HCT116 (cell line): ENCODE measurements at regions not wholly inside any gene's neighbourhood (a gene's known extent, or its start where the extent isn't known, plus 50 kb on each side); places are given as distances from the start of the nearest gene placed in this dataset.

Source experiments
- ATAC-seq: fragments of 200-7000 bp; cut with Tn5 transposase; 2 replicates; pipeline ENCODE4 v1.9.1; 2020; ENCODE audit warnings: mild to moderate bottlenecking, moderate library complexity
- BruUV-seq: library from RNA; stranded (reverse); fragments of 400-500 nt; replicated peaks from 2 replicates; lab custom pipeline; 2021; lab: Mats Ljungman, UMichigan
- CTCF ChIA-PET: fragments of 300-600 bp; sonication (Branson Sonifier 250); formaldehyde crosslinking; loops from one replicate; lab custom pipeline; 2021; ENCODE audit warnings: antibody characterized with exemption; lab: Charles Lee
- POLR2A ChIA-PET: fragments of 300-600, 350-600 bp; sonication (Branson Sonifier 250); formaldehyde crosslinking; loops from one replicate; lab custom pipeline; 2021; ENCODE audit warnings: antibody characterized with exemption; lab: Charles Lee
- RAD21 ChIA-PET, 2 experiments: fragments of 300-600 bp; sonication (Branson Sonifier 250); formaldehyde crosslinking; loops; one replicate each; lab custom pipeline; 2023; ENCODE audit warnings: low total read pairs in 2 of 2; ENCODE audit not compliant: uncharacterized antibody in 2 of 2, unreplicated experiment in 2 of 2, low non-redundant PET in 1 of 2; lab: Charles Lee
- DNase-seq: peaks from one replicate; pipeline ENCODE4 v3.0.0-alpha.2; 2010; ENCODE audit warnings: low read depth, low spot score
- H2AFZ ChIP-seq: fragments of 200-600 bp; shearing (Covaris generic), sonication (generic); 2 replicates; pipeline ENCODE4 v1.6.1; 2017; ENCODE audit warnings: low read depth, mixed run types, mixed read lengths, antibody characterized with exemption, low read length; ENCODE audit not compliant: poor library complexity, severe bottlenecking
- H3K27ac ChIP-seq: 2 replicates; pipeline ENCODE4 v1.5.1; 2012; ENCODE audit warnings: low read depth, low read length
- H3K27me3 ChIP-seq: fragments of 200-600 bp; sonication (generic); 2 replicates; pipeline ENCODE4 v1.6.1; 2016; ENCODE audit warnings: mixed run types, low read length, mixed read lengths; ENCODE audit not compliant: insufficient read depth
- H3K36me3 ChIP-seq, 2 experiments: fragments of 200-500 bp in 1 of 2; fragments of 200-600 bp in 1 of 2; sonication (Bioruptor generic) in 1 of 2; sonication (generic) in 1 of 2; 2 replicates each; pipeline versions ENCODE4 v1.5.1 to v1.6.1; 2014 to 2016; ENCODE audit warnings: low read length in 2 of 2, inconsistent platforms in 1 of 2, mixed read lengths in 1 of 2, mixed run types in 1 of 2; ENCODE audit not compliant: insufficient read depth in 2 of 2, control insufficient read depth in 1 of 2
- H3K4me1 ChIP-seq, 2 experiments: fragments of 200-600 bp in 1 of 2; sonication (generic) in 1 of 2; 2 replicates each; pipeline versions ENCODE4 v1.5.1 to v1.6.1; 2012 to 2017; ENCODE audit warnings: low read length in 2 of 2, inconsistent platforms in 1 of 2, mild to moderate bottlenecking in 1 of 2, mixed read lengths in 1 of 2, mixed run types in 1 of 2, moderate library complexity in 1 of 2; ENCODE audit not compliant: insufficient read depth in 2 of 2, control insufficient read depth in 1 of 2
- H3K4me2 ChIP-seq: fragments of 200-600 bp; sonication (generic); 2 replicates; pipeline ENCODE4 v1.6.1; 2017; ENCODE audit warnings: mixed run types, low read length, mixed read lengths
- H3K4me3 ChIP-seq, 2 experiments: fragments of 200-600 bp in 1 of 2; sonication (generic) in 1 of 2; replicated peaks in 1 of 2; 2 replicates each; pipeline ENCODE4 v1.5.1; 2011 to 2016; ENCODE audit warnings: low read length in 2 of 2, control low read depth in 1 of 2, low read depth in 1 of 2, mild to moderate bottlenecking in 1 of 2, mixed read lengths in 1 of 2, mixed run types in 1 of 2
- H3K79me2 ChIP-seq: fragments of 200-600 bp; sonication (generic); 2 replicates; pipeline ENCODE4 v1.6.1; 2017; ENCODE audit warnings: mild to moderate bottlenecking, mixed run types, low read length, moderate library complexity, mixed read lengths; ENCODE audit not compliant: insufficient read depth
- H3K9ac ChIP-seq: fragments of 200-600 bp; sonication (generic); 2 replicates; pipeline ENCODE4 v1.6.1; 2016; ENCODE audit warnings: low read length, mixed read lengths
- H3K9me2 ChIP-seq: fragments of 200-600 bp; sonication (generic), shearing (Covaris generic); 2 replicates; pipeline ENCODE4 v1.6.1; 2017; ENCODE audit warnings: mixed run types, mild to moderate bottlenecking, moderate library complexity; ENCODE audit not compliant: insufficient read depth
- H3K9me3 ChIP-seq, 2 experiments: fragments of 200-500 bp in 1 of 2; fragments of 200-600 bp in 1 of 2; sonication (Bioruptor generic) in 1 of 2; sonication (generic) in 1 of 2; 2 replicates each; pipeline ENCODE4 v1.6.1; 2014 to 2017; ENCODE audit warnings: low read length in 2 of 2, mixed read lengths in 2 of 2, inconsistent platforms in 1 of 2, low read depth in 1 of 2, mild to moderate bottlenecking in 1 of 2, mixed run types in 1 of 2, moderate library complexity in 1 of 2; ENCODE audit not compliant: control insufficient read depth in 1 of 2, insufficient read depth in 1 of 2
- H4K20me1 ChIP-seq: fragments of 200-600 bp; sonication (generic), shearing (Covaris generic); 2 replicates; pipeline ENCODE4 v1.6.1; 2017; ENCODE audit warnings: mixed run types, mild to moderate bottlenecking, moderate library complexity; ENCODE audit not compliant: insufficient read depth
- CBX3 ChIP-seq: IDR thresholded peaks from 2 replicates; pipeline ENCODE4 v1.6.1; 2012; ENCODE audit warnings: low read depth
- CEBPB ChIP-seq: IDR thresholded peaks from 2 replicates; pipeline ENCODE4 v1.6.1; 2012; ENCODE audit warnings: low read depth
- EGR1 ChIP-seq: IDR thresholded peaks from 2 replicates; pipeline ENCODE4 v1.6.1; 2012; ENCODE audit warnings: low read depth
- EZH2 ChIP-seq: fragments of 200-600 bp; sonication (generic); IDR thresholded peaks from 2 replicates; pipeline ENCODE4 v1.6.1; 2017; ENCODE audit warnings: antibody characterized with exemption, mixed run types
- EZH2phosphoT487 ChIP-seq: fragments of 200-600 bp; IDR thresholded peaks from 2 replicates; pipeline ENCODE4 v1.6.1; 2018; ENCODE audit warnings: antibody characterized with exemption, borderline replicate concordance
- FOSL1 ChIP-seq: IDR thresholded peaks from 2 replicates; pipeline ENCODE4 v1.6.1; 2012; ENCODE audit warnings: low read depth
- POLR2AphosphoS5 ChIP-seq: IDR thresholded peaks from 2 replicates; pipeline ENCODE4 v1.6.1; 2011; ENCODE audit warnings: mild to moderate bottlenecking, low read depth, low read length, moderate library complexity
- RAD21 ChIP-seq: IDR thresholded peaks from 2 replicates; pipeline ENCODE4 v1.6.1; 2012; ENCODE audit warnings: low read depth, mild to moderate bottlenecking
- SRF ChIP-seq: IDR thresholded peaks from 2 replicates; pipeline ENCODE4 v1.6.1; 2012; ENCODE audit warnings: low read depth
- TCF7L2 ChIP-seq: IDR thresholded peaks from 2 replicates; pipeline ENCODE4 v1.7.0; 2011; ENCODE audit warnings: borderline replicate concordance, inconsistent platforms; ENCODE audit not compliant: insufficient read depth, insufficient read length; ENCODE audit errors: extremely low read depth
- ZNF274 ChIP-seq: fragments of 200-500 bp; sonication (Bioruptor generic); IDR thresholded peaks from 2 replicates; pipeline ENCODE4 v1.6.1; 2014; ENCODE audit warnings: mild to moderate bottlenecking, low read depth, low read length, inconsistent platforms
- intact Hi-C: fragments of 100-400 bp; cut with micrococcal nuclease; formaldehyde crosslinking; loops from 2 replicates; pipeline ENCODE4 v1.10.0; 2022
- TF ChIP-seq, protein P1 (sequence below): IDR thresholded peaks from 2 replicates; pipeline ENCODE4 v1.6.1; 2012
- TF ChIP-seq, protein P2 (sequence below): IDR thresholded peaks from 2 replicates; pipeline ENCODE4 v1.6.1; 2011; ENCODE audit warnings: mild to moderate bottlenecking, low read length, moderate library complexity; ENCODE audit not compliant: insufficient replicate concordance; ENCODE audit errors: extremely low read depth
- TF ChIP-seq, protein P3 (sequence below), 3 experiments: fragments of 200-600 bp in 1 of 3; sonication (generic) in 1 of 3; IDR thresholded peaks in 2 of 3; conservative IDR thresholded peaks in 1 of 3; 2 replicates each; pipeline ENCODE4 v1.5.1; 2012 to 2017; ENCODE audit warnings: low read depth in 2 of 3, low read length in 2 of 3, antibody characterized with exemption in 1 of 3, borderline replicate concordance in 1 of 3, control low read depth in 1 of 3, mild to moderate bottlenecking in 1 of 3, mixed read lengths in 1 of 3, mixed run types in 1 of 3, moderate library complexity in 1 of 3; ENCODE audit not compliant: insufficient read depth in 1 of 3
- TF ChIP-seq, protein P4 (sequence below): IDR thresholded peaks from 2 replicates; pipeline ENCODE4 v1.6.1; 2012

DNA sequence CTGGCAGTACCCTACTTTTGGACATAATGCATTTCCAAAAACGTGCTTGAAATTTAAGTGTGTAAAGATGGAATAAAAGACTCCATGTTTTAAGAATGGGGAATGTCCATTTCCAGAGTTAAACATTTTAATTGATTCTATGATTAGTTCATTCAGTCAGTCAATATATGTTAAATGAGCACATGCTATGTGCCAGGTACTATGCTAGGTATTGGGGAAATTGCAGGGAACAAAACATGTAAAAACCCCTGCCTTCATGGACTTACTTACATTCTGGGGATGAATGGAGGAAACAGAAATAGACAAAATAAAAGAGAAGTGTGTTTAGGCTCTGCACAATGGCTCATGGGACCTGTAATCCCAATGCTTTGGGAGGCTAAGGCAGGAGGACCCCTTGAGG lies 288.6 kb downstream of the MTX2 start:
- BruUV-seq: no TSS peak
- Histone ChIP-seq H3K27ac (no peak overlapping the region), H3K4me3 (no peak overlapping the region), H3K9me3 (no peaks in the 10 kb centered on the region), H3K36me3 (no peaks in the 10 kb centered on the region), H3K4me1 (peaks cover 3 to 31% of the 10 kb centered on the region in 2 experiments; a peak in 3 of 4 replicates), H3K27me3 (0 out of 2 replicates have a peak, but pooled peaks cover 7% of the 10 kb centered on the region), H3K79me2 (no peaks in the 10 kb centered on the region), H3K4me2 (no peak overlapping the region), H3K9me2 (no peaks in the 10 kb centered on the region), H2AFZ (no peak overlapping the region), H3K9ac (no peak overlapping the region), H4K20me1 (no peaks in the 10 kb centered on the region)
- TF ChIP-seq CBX3 (no peak), EZH2 (no peak), SRF (no peak), ZNF274 (no peak), EGR1 (no peak), CEBPB (no peak), RAD21 (no peak), TCF7L2 (no peak), POLR2AphosphoS5 (no peak), EZH2phosphoT487 (no peak), FOSL1 (no peak)
- TF ChIP-seq, protein P1, sequence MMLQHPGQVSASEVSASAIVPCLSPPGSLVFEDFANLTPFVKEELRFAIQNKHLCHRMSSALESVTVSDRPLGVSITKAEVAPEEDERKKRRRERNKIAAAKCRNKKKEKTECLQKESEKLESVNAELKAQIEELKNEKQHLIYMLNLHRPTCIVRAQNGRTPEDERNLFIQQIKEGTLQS: no peak
- TF ChIP-seq, protein P2, sequence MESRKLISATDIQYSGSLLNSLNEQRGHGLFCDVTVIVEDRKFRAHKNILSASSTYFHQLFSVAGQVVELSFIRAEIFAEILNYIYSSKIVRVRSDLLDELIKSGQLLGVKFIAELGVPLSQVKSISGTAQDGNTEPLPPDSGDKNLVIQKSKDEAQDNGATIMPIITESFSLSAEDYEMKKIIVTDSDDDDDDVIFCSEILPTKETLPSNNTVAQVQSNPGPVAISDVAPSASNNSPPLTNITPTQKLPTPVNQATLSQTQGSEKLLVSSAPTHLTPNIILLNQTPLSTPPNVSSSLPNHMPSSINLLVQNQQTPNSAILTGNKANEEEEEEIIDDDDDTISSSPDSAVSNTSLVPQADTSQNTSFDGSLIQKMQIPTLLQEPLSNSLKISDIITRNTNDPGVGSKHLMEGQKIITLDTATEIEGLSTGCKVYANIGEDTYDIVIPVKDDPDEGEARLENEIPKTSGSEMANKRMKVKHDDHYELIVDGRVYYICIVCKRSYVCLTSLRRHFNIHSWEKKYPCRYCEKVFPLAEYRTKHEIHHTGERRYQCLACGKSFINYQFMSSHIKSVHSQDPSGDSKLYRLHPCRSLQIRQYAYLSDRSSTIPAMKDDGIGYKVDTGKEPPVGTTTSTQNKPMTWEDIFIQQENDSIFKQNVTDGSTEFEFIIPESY: no peak
- TF ChIP-seq, protein P3, sequence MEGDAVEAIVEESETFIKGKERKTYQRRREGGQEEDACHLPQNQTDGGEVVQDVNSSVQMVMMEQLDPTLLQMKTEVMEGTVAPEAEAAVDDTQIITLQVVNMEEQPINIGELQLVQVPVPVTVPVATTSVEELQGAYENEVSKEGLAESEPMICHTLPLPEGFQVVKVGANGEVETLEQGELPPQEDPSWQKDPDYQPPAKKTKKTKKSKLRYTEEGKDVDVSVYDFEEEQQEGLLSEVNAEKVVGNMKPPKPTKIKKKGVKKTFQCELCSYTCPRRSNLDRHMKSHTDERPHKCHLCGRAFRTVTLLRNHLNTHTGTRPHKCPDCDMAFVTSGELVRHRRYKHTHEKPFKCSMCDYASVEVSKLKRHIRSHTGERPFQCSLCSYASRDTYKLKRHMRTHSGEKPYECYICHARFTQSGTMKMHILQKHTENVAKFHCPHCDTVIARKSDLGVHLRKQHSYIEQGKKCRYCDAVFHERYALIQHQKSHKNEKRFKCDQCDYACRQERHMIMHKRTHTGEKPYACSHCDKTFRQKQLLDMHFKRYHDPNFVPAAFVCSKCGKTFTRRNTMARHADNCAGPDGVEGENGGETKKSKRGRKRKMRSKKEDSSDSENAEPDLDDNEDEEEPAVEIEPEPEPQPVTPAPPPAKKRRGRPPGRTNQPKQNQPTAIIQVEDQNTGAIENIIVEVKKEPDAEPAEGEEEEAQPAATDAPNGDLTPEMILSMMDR (IDR thresholded peaks at IDR 0.05 in 2 of 3, conservative IDR thresholded peaks at IDR 0.05 in 1 of 3; ENCODE audit: borderline replicate concordance in 1 of 3, insufficient read depth in 1 of 3, low read depth in 2 of 3, low read length in 2 of 3): no peak
- TF ChIP-seq, protein P4, sequence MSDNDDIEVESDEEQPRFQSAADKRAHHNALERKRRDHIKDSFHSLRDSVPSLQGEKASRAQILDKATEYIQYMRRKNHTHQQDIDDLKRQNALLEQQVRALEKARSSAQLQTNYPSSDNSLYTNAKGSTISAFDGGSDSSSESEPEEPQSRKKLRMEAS: no peak
- intact Hi-C loops: no loop called here
- ChIA-PET RAD21 (interaction anchor here in 1 of 2 experiments (0.7 kb wide), 1 partner anchor 645 kb away, joined by 8 read pairs; no protein-coding TSS in a partner anchor), CTCF (no interaction called here), POLR2A (no interaction called here)
- DNase-seq: no peak
- ATAC-seq: no peak
